Jurkat, Clone E6-1 (cell line): ENCODE measurements at regions not wholly inside any gene's neighbourhood (a gene's known extent, or its start where the extent isn't known, plus 50 kb on each side); places are given as distances from the start of the nearest gene placed in this dataset.

ENCODE experiments used
- DNase-seq: peaks from one replicate; pipeline ENCODE4 v3.0.0-alpha.2; 2011; ENCODE audit warnings: low read depth, low spot score
- H3K4me3 ChIP-seq: 2 replicates; pipeline ENCODE4 v1.5.1; 2011; ENCODE audit warnings: mild to moderate bottlenecking, low read length, control low read depth, moderate library complexity

GRCh38 chr5:116841734-116842133 is 267.1 kb upstream of the SEMA6A start:
- no peak overlapping the region for H3K4me3 ChIP-seq
- DNase-seq = no peak

- DNase-seq = no peak
- H3K4me3 ChIP-seq = no peak overlapping the region
Observed at GRCh38 chr5:116838011-116838536, 263.5 kb upstream of the SEMA6A start.

- DNase-seq = no peak
- H3K4me3 ChIP-seq = no peak overlapping the region
Observed at GRCh38 chr5:116834796-116835515, 260.3 kb upstream of the SEMA6A start.

GRCh38 chr5:116830079-116830478 is 255.5 kb upstream of the SEMA6A start:
- DNase-seq = no peak
- no peak overlapping the region for H3K4me3 ChIP-seq

GRCh38 chr5:116827078-116827477 is 252.5 kb upstream of the SEMA6A start:
- DNase-seq = no peak

GRCh38 chr5:116825486-116825885 is 250.9 kb upstream of the SEMA6A start:
- no peak for DNase-seq
- no peak overlapping the region for H3K4me3 ChIP-seq

More at GRCh38 chr5:116827078-116827477, 252.5 kb upstream of the SEMA6A start:
- no peak overlapping the region for H3K4me3 ChIP-seq

- no peak for DNase-seq
- H3K4me3 ChIP-seq = no peak overlapping the region
Observed at GRCh38 chr5:116824751-116825438, 250.3 kb upstream of the SEMA6A start.

GRCh38 chr5:116814626-116815385 is 240.2 kb upstream of the SEMA6A start:
- no peak overlapping the region for H3K4me3 ChIP-seq
- no peak for DNase-seq

- no peak for DNase-seq
- no peak overlapping the region for H3K4me3 ChIP-seq
Observed at GRCh38 chr5:116813906-116814305, 239.3 kb upstream of the SEMA6A start.

- no peak overlapping the region for H3K4me3 ChIP-seq
- DNase-seq = no peak
Observed at GRCh38 chr5:116813356-116813755, 238.7 kb upstream of the SEMA6A start.

- no peak overlapping the region for H3K4me3 ChIP-seq
- DNase-seq = no peak
Observed at GRCh38 chr5:116810951-116811350, 236.3 kb upstream of the SEMA6A start.

GRCh38 chr5:116806836-116807235 is 232.2 kb upstream of the SEMA6A start:
- no peak overlapping the region for H3K4me3 ChIP-seq
- DNase-seq = no peak

GRCh38 chr5:116799401-116799800 is 224.8 kb upstream of the SEMA6A start:
- no peak for DNase-seq
- no peak overlapping the region for H3K4me3 ChIP-seq

- DNase-seq = no peak
- H3K4me3 ChIP-seq = no peak overlapping the region
Observed at GRCh38 chr5:116795189-116795588, 220.6 kb upstream of the SEMA6A start.

GRCh38 chr5:116789522-116789921 is 214.9 kb upstream of the SEMA6A start:
- H3K4me3 ChIP-seq = no peak overlapping the region
- DNase-seq = no peak

- DNase-seq = no peak
- no peak overlapping the region for H3K4me3 ChIP-seq
Observed at GRCh38 chr5:116788851-116789403, 214.3 kb upstream of the SEMA6A start.

- no peak overlapping the region for H3K4me3 ChIP-seq
- no peak for DNase-seq
Observed at GRCh38 chr5:116787570-116787969, 212.9 kb upstream of the SEMA6A start.

- no peak overlapping the region for H3K4me3 ChIP-seq
- DNase-seq = no peak
Observed at GRCh38 chr5:116785106-116785505, 210.5 kb upstream of the SEMA6A start.

- no peak for DNase-seq
- H3K4me3 ChIP-seq = no peak overlapping the region
Observed at GRCh38 chr5:116779846-116780245, 205.2 kb upstream of the SEMA6A start.
